ENCODE measurements at regions not wholly inside any gene's neighbourhood (a gene's known extent, or its start where the extent isn't known, plus 50 kb on each side); places are given as distances from the start of the nearest gene placed in this dataset.
"Not testable (repeated sequence)": the region's sequence is repeated elsewhere in the genome, so short reads cannot be mapped to it uniquely, and the experiment has no call there.

GRCh38 chr5:12876541-12877298 is 972.5 kb upstream of the CTNND2 start:
- no peak for DNase-seq (ENCODE audit: low spot score)

GRCh38 chr5:12870872-12871539 is 966.8 kb upstream of the CTNND2 start:
- no peak for DNase-seq (ENCODE audit: low spot score)

GRCh38 chr5:12865529-12865928 is 961.3 kb upstream of the CTNND2 start:
- DNase-seq (ENCODE audit: low spot score), result no peak

GRCh38 chr5:12861886-12862654 is 957.8 kb upstream of the CTNND2 start:
- DNase-seq (ENCODE audit: low spot score), result no peak

- not testable (repeated sequence) for DNase-seq (ENCODE audit: low spot score)
These were observed 951.9 kb upstream of the CTNND2 start for GRCh38 chr5:12856105-12856504.

- DNase-seq (ENCODE audit: low spot score), result no peak
These were observed 950.1 kb upstream of the CTNND2 start for GRCh38 chr5:12854386-12854785.

GRCh38 chr5:12851761-12852160 is 947.5 kb upstream of the CTNND2 start:
- DNase-seq (ENCODE audit: low spot score), result no peak

GRCh38 chr5:12848709-12849108 is 944.5 kb upstream of the CTNND2 start:
- DNase-seq (ENCODE audit: low spot score), result no peak

- no peak for DNase-seq (ENCODE audit: low spot score)
These were observed 941.4 kb upstream of the CTNND2 start for GRCh38 chr5:12845549-12846159.

DNA sequence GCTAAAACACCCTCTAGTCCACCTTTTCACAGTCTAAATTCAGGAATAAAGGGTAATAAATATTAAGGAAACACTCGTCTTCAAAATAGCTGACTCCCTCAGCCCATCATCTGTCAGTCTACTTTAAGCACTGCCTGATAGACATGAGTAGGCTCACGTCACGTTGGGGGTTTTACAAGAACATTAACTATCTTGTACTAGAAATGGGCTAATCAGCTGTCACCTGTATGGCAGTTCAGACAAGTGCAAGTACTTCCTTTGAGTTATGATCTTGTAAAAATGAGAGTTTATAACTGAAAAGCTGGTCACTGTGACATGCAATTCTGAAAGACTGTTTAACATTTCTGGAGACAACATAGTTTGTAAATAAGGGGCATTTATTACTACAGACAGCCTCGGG is 936.7 kb upstream of the CTNND2 start:
- DNase-seq (ENCODE audit: low spot score), result no peak

- no peak for DNase-seq (ENCODE audit: low spot score)
These were observed 933.3 kb upstream of the CTNND2 start for GRCh38 chr5:12837592-12837991.

DNA sequence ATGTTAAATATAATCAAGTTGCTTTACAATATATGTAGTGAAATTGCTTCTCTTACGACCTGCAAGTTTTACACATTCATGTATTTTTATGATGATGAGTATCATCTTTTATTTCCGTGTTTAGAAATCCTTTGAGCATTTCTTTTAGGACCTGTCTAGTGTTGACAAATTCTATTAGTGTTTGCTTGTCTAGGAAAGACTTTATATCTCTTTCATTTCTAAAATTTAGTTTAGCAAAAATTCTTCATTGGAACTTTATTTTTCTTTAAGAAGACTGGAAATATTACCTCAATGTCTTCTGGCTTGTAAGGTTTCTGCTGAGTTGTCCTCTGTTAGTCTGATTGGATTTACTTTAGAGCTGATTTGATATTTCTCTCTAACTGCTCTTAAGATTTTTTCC is 920.9 kb upstream of the CTNND2 start:
- no peak for DNase-seq (ENCODE audit: low spot score)

- DNase-seq (ENCODE audit: low spot score), result no peak
These were observed 901.0 kb upstream of the CTNND2 start for GRCh38 chr5:12805165-12805698.

- no peak for DNase-seq (ENCODE audit: low spot score)
These were observed 894.9 kb upstream of the CTNND2 start for GRCh38 chr5:12799165-12799564.

DNA sequence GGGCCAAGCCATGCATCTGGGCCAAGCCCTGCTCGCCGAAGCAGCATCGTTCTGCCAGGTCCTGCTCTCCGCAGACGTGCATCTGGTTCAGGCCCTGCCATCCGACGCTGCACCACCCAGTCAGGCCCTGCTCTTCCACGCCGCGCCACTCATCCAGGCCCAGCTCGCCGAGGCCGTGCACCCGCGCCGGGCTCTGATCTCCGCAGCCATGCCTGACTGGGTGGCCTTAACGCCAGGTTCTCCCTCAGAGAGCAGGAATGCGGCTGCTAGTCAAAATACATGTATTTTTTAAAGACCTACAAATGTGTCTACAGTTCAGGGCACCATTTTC is 891.1 kb upstream of the CTNND2 start:
- DNase-seq (ENCODE audit: low spot score), result no peak

DNA sequence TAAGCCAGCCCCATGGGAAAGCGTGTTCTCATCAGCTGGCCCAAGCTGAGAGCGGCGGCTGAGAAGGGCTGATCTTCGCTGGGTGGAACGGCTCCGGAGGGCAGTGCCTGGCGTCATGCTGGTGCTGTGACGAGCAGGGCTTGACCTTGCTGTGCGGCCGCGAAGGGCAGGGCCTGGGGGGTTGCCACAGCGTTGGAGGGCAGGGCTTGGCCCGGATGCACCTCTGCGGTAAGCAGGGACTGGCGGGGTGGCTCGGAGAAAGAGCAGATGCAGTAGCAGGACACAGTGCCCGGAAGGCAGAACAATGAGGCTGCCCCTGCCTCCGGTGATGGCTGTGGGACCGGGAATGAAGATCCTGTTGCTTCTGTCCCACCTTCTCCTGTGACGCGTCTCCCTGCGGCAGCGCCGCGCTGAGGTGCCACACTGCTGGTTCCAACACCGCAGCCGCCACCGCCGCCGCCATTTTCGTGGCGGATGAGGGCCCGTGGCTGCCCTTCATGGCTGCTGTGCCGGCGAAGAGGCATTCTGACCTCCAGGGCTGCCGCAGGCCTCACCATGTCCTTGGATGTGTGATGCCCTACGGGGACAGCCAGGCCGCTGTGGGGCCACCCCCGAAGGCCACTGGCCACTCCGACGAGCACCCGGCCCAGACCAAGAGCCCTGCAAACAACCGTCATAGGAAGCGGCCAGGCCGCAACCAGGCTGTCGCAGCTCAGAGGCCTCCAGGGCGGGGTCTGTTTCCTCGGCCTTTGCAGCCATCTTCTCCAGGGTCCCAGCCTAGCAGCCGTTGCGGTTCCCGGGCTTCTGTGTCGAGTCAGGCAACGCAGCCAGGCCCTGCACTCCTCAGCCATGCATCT is 890.5 kb upstream of the CTNND2 start:
- no peak for DNase-seq (ENCODE audit: low spot score)

DNA sequence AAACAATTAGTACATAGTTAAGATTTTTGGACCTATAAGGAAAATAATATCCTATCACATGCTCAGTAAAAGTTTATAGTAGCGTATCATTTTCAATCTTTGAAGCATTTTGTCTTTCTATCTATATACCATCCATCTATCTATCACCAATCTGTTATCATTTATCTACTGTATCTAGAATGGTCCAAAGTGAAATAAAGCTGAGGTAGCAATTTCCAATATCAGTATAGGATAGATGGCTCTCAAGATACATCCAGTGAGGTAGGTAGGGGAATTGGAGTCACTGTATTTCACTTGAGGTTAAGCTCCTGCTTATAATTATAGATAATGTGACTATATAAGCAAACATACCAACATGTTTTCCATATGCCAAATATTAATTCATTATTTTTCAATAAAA is 889.1 kb upstream of the CTNND2 start:
- no peak for DNase-seq (ENCODE audit: low spot score)

- DNase-seq (ENCODE audit: low spot score), result no peak
These were observed 876.3 kb upstream of the CTNND2 start for GRCh38 chr5:12780536-12780935.

GRCh38 chr5:12777342-12777741 is 873.1 kb upstream of the CTNND2 start:
- DNase-seq (ENCODE audit: low spot score), result no peak

GRCh38 chr5:12772276-12772675 is 868.0 kb upstream of the CTNND2 start:
- DNase-seq (ENCODE audit: low spot score), result no peak

GRCh38 chr5:12759377-12759776 is 855.1 kb upstream of the CTNND2 start:
- DNase-seq (ENCODE audit: low spot score), result no peak

DNA sequence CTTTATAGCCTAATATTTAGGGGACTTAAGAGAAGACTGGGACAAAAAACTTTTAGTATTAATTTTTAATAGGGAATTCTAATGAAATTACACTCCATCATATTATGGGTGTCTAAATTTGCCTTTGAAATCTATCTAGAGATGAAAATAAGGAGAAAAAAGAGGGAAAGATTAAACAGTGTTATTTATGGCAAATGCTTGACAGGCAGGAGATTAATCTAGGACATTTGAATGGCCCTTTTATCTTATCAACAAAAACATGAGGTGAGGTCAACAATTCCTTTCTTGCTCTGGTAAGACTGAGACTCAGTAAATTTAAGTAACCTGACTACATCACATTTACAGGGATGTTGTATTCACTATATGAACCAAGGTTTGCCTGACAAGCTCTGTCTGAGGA is 852.8 kb upstream of the CTNND2 start:
- no peak for DNase-seq (ENCODE audit: low spot score)

Data from AG20443 (cell line).